SK-N-SH (cell line): ENCODE measurements at regions not wholly inside any gene's neighbourhood (a gene's known extent, or its start where the extent isn't known, plus 50 kb on each side); places are given as distances from the start of the nearest gene placed in this dataset.

Source experiments
- CTCF ChIA-PET: fragments of 300-600, 350-600 bp; formaldehyde crosslinking; extraction: SDS; loops from one replicate; lab custom pipeline; 2021; lab: Yijun Ruan, JAX
- POLR2A ChIA-PET: fragments of 350-600 bp; sonication (Branson Sonifier 250); formaldehyde crosslinking; extraction: SDS; loops from one replicate; lab custom pipeline; 2020; ENCODE audit warnings: antibody characterized with exemption, inconsistent platforms; lab: Yijun Ruan, JAX
- DNase-seq: peaks from one replicate; pipeline ENCODE4 v3.0.0; 2012
- H2AFZ ChIP-seq: fragments of 200-600 bp; sonication (generic); 2 replicates; pipeline ENCODE4 v1.8.1; 2016; ENCODE audit warnings: antibody characterized with exemption, mild to moderate bottlenecking, low read depth
- H3F3A ChIP-seq: fragments of 200-600 bp; sonication (generic); replicated peaks from 2 replicates; pipeline ENCODE3; 2016; ENCODE audit warnings: antibody characterized with exemption, mild to moderate bottlenecking; ENCODE audit not compliant: insufficient read depth
- H3K27ac ChIP-seq, 2 experiments: fragments of 200-500 bp in 1 of 2; fragments of 200-600 bp in 1 of 2; sonication (Bioruptor generic) in 1 of 2; sonication (generic), shearing (Covaris generic) in 1 of 2; 2 replicates each; pipeline versions ENCODE4 v1.5.1 to v1.6.1; 2014 to 2016; ENCODE audit warnings: low read depth in 2 of 2, inconsistent platforms in 1 of 2, low read length in 1 of 2, mild to moderate bottlenecking in 1 of 2, mixed read lengths in 1 of 2
- H3K27me3 ChIP-seq: fragments of 200-600 bp; sonication (generic), shearing (Covaris generic); 2 replicates; pipeline ENCODE4 v1.6.1; 2016; ENCODE audit warnings: mixed run types; ENCODE audit not compliant: insufficient read depth
- H3K36me3 ChIP-seq, 2 experiments: fragments of 200-500 bp in 1 of 2; fragments of 200-600 bp in 1 of 2; sonication (Bioruptor generic) in 1 of 2; sonication (generic) in 1 of 2; replicated peaks in 1 of 2; 2 replicates each; pipeline versions ENCODE3 to v1.5.1; 2014 to 2016; ENCODE audit warnings: low read length in 1 of 2, mild to moderate bottlenecking in 1 of 2; ENCODE audit not compliant: insufficient read depth in 2 of 2, control insufficient read depth in 1 of 2
- H3K4me1 ChIP-seq, 2 experiments: fragments of 200-500 bp in 1 of 2; fragments of 200-600 bp in 1 of 2; sonication (Bioruptor generic) in 1 of 2; sonication (generic), shearing (Covaris generic) in 1 of 2; 2 replicates each; pipeline versions ENCODE4 v1.5.1 to v1.6.1; 2014 to 2016; ENCODE audit warnings: low read depth in 1 of 2, low read length in 1 of 2, mixed run types in 1 of 2; ENCODE audit not compliant: insufficient read depth in 2 of 2, control insufficient read depth in 1 of 2
- H3K4me2 ChIP-seq: fragments of 200-600 bp; sonication (generic), shearing (Covaris generic); 2 replicates; pipeline ENCODE4 v1.6.1; 2017; ENCODE audit warnings: mixed run types
- H3K4me3 ChIP-seq, 2 experiments: fragments of 200-500 bp in 1 of 2; fragments of 200-600 bp in 1 of 2; sonication (Bioruptor generic) in 1 of 2; sonication (generic), shearing (Covaris generic) in 1 of 2; 2 replicates each; pipeline versions ENCODE4 v1.5.1 to v1.8.1; 2014 to 2016; ENCODE audit warnings: low read depth in 2 of 2, inconsistent platforms in 1 of 2, low read length in 1 of 2, mild to moderate bottlenecking in 1 of 2, mixed read lengths in 1 of 2, moderate library complexity in 1 of 2
- H3K79me2 ChIP-seq: fragments of 200-600 bp; sonication (generic); 2 replicates; pipeline ENCODE4 v1.8.1; 2017; ENCODE audit warnings: mild to moderate bottlenecking; ENCODE audit not compliant: insufficient read depth
- H3K9ac ChIP-seq: fragments of 200-600 bp; sonication (generic); 2 replicates; pipeline ENCODE4 v1.6.1; 2017; ENCODE audit warnings: mixed run types
- H3K9me2 ChIP-seq: fragments of 200-600 bp; sonication (generic); 2 replicates; pipeline ENCODE4 v1.6.1; 2017; ENCODE audit warnings: mixed run types
- H3K9me3 ChIP-seq: fragments of 200-600 bp; sonication (generic); 2 replicates; pipeline ENCODE4 v1.6.1; 2017; ENCODE audit warnings: mixed run types, mild to moderate bottlenecking, moderate library complexity
- H4K20me1 ChIP-seq: fragments of 200-600 bp; sonication (generic); 2 replicates; pipeline ENCODE4 v1.6.1; 2017; ENCODE audit warnings: mild to moderate bottlenecking, mixed run types; ENCODE audit not compliant: insufficient read depth
- EP300 ChIP-seq, 2 experiments: IDR thresholded peaks; 2 replicates each; pipeline versions ENCODE4 v1.4.0 to v1.6.1; 2012; ENCODE audit warnings: borderline replicate concordance in 1 of 2, low read depth in 1 of 2, low read length in 1 of 2
- EZH2phosphoT487 ChIP-seq: fragments of 200-600 bp; sonication (generic); IDR thresholded peaks from 2 replicates; pipeline ENCODE4 v1.6.1; 2017; ENCODE audit warnings: low read depth, mixed run types, mild to moderate bottlenecking, antibody characterized with exemption, moderate library complexity, borderline replicate concordance
- FOSL2 ChIP-seq: IDR thresholded peaks from 2 replicates; pipeline ENCODE4 v1.4.0; 2012; ENCODE audit warnings: low read depth, mild to moderate bottlenecking, moderate library complexity, borderline replicate concordance
- FOXM1 ChIP-seq: IDR thresholded peaks from 2 replicates; pipeline ENCODE4 v1.4.0; 2012; ENCODE audit warnings: low read depth, mild to moderate bottlenecking
- GABPA ChIP-seq: IDR thresholded peaks from 2 replicates; pipeline ENCODE4 v1.4.0; 2012; ENCODE audit warnings: low read depth, mild to moderate bottlenecking
- GATA2 ChIP-seq: sonication (generic); formaldehyde crosslinking; IDR thresholded peaks from 2 replicates; pipeline ENCODE4 v1.5.0; 2020; ENCODE audit warnings: mild to moderate bottlenecking, missing genetic modification reagents
- IRF3 ChIP-seq: fragments of 150-350 bp; IDR thresholded peaks from 2 replicates; pipeline ENCODE4 v1.6.1; 2016; ENCODE audit warnings: mild to moderate bottlenecking, low read depth, low read length
- JUND ChIP-seq: IDR thresholded peaks from 2 replicates; pipeline ENCODE4 v1.4.0; 2012
- MAX ChIP-seq: IDR thresholded peaks from 2 replicates; pipeline ENCODE4 v1.4.0; 2012; ENCODE audit warnings: low read depth
- MEF2A ChIP-seq: IDR thresholded peaks from 2 replicates; pipeline ENCODE4 v1.4.0; 2012; ENCODE audit warnings: low read depth, borderline replicate concordance
- MXI1 ChIP-seq: IDR thresholded peaks from 2 replicates; pipeline ENCODE4 v1.6.1; 2012; ENCODE audit warnings: mild to moderate bottlenecking, low read depth, low read length, improper control_type of control experiment
- NFIC ChIP-seq: IDR thresholded peaks from 2 replicates; pipeline ENCODE4 v1.4.0; 2012; ENCODE audit warnings: borderline replicate concordance
- POLR2AphosphoS5 ChIP-seq: IDR thresholded peaks from 2 replicates; pipeline ENCODE4 v1.6.1; 2012; ENCODE audit warnings: low read depth, low read length
- RAD21 ChIP-seq: IDR thresholded peaks from 2 replicates; pipeline ENCODE4 v1.6.1; 2012; ENCODE audit warnings: mild to moderate bottlenecking, low read length
- RFX5 ChIP-seq: IDR thresholded peaks from 2 replicates; pipeline ENCODE4 v1.6.1; 2012; ENCODE audit warnings: mild to moderate bottlenecking, improper control_type of control experiment, low read length
- SIN3A ChIP-seq: IDR thresholded peaks from 2 replicates; pipeline ENCODE4 v1.6.1; 2012; ENCODE audit warnings: low read depth, mild to moderate bottlenecking, low read length, moderate library complexity, borderline replicate concordance
- SMC3 ChIP-seq: IDR thresholded peaks from 2 replicates; pipeline ENCODE4 v1.6.1; 2012; ENCODE audit warnings: low read depth, low read length, improper control_type of control experiment
- TAF1 ChIP-seq: IDR thresholded peaks from 2 replicates; pipeline ENCODE4 v1.6.1; 2012; ENCODE audit warnings: low read depth, mild to moderate bottlenecking, low read length, moderate library complexity, borderline replicate concordance
- TCF12 ChIP-seq: IDR thresholded peaks from 2 replicates; pipeline ENCODE4 v1.4.0; 2012
- YY1 ChIP-seq: IDR thresholded peaks from 2 replicates; pipeline ENCODE4 v1.4.0; 2012; ENCODE audit warnings: low read depth, mild to moderate bottlenecking
- ZBTB33 ChIP-seq: IDR thresholded peaks from 2 replicates; pipeline ENCODE4 v1.4.0; 2012; ENCODE audit warnings: low read depth, borderline replicate concordance
- WGBS: methylation state at CpG from one replicate; pipeline ENCODE4 v1.1.6; 2017; ENCODE audit warnings: low lambda C conversion rate; 5-methylcytosine and 5-hydroxymethylcytosine counted together

GRCh38 chr1:231108516-231109302 is 53.1 kb upstream of the TRIM67 start:
- H3K27ac ChIP-seq: no peak overlapping the region
- H3K4me1 ChIP-seq: peaks cover 5 to 17% of the 10 kb centered on the region in 2 experiments; a peak in 3 of 4 replicates
- no peaks in the 10 kb centered on the region for H3K9me3 ChIP-seq
- no peaks in the 10 kb centered on the region for H4K20me1 ChIP-seq
- no peak overlapping the region for H3K4me2 ChIP-seq
- H3K9ac ChIP-seq: no peak overlapping the region
- no peaks in the 10 kb centered on the region for H3K36me3 ChIP-seq
- H3K79me2 ChIP-seq: no peaks in the 10 kb centered on the region
- POLR2A ChIA-PET: no interaction called here
- WGBS: 57% methylated on average over 7 of the region's 7 CpGs
- no peaks in the 10 kb centered on the region for H3F3A ChIP-seq
- no peaks in the 10 kb centered on the region for H3K9me2 ChIP-seq
- TF ChIP-seq RFX5 (no peak), EP300 (IDR thresholded peaks at IDR 0.05; ENCODE audit: borderline replicate concordance in 1 of 2, low read depth in 1 of 2, low read length in 1 of 2) (no peak), ZBTB33 (no peak), TCF12 (no peak), GABPA (no peak), TAF1 (no peak), GATA2 (no peak)
- H2AFZ ChIP-seq: no peak overlapping the region
- H3K27me3 ChIP-seq: no peaks in the 10 kb centered on the region
- CTCF ChIA-PET: no interaction called here
- DNase-seq: no peak
- no peak overlapping the region for H3K4me3 ChIP-seq

GRCh38 chr1:231107600-231108326 is 54.1 kb upstream of the TRIM67 start:
- TF ChIP-seq FOSL2: no peak
- no peak for TF ChIP-seq JUND
- no peak for TF ChIP-seq SIN3A
- TF ChIP-seq MAX: no peak
- no peak for TF ChIP-seq EZH2phosphoT487
- no peak for TF ChIP-seq MXI1
- TF ChIP-seq YY1: no peak
- no peak for TF ChIP-seq ZBTB33
- TF ChIP-seq FOXM1: no peak
- TF ChIP-seq NFIC: no peak
- TF ChIP-seq IRF3: no peak
- no peak for TF ChIP-seq MEF2A
- no peak for TF ChIP-seq TCF12
- no peak for TF ChIP-seq POLR2AphosphoS5
- TF ChIP-seq SMC3: no peak
- TF ChIP-seq TAF1: no peak
- TF ChIP-seq RAD21: no peak
- Histone ChIP-seq H4K20me1 (no peaks in the 10 kb centered on the region), H3K27ac (no peak overlapping the region), H2AFZ (no peak overlapping the region), H3K27me3 (no peaks in the 10 kb centered on the region), H3K36me3 (no peaks in the 10 kb centered on the region), H3F3A (no peaks in the 10 kb centered on the region), H3K9me3 (no peaks in the 10 kb centered on the region), H3K79me2 (no peaks in the 10 kb centered on the region), H3K4me2 (no peak overlapping the region), H3K4me3 (no peak overlapping the region), H3K9me2 (no peaks in the 10 kb centered on the region), H3K4me1 (peaks cover 5 to 17% of the 10 kb centered on the region in 2 experiments; a peak in 3 of 4 replicates), H3K9ac (no peak overlapping the region)
- ChIA-PET POLR2A (no interaction called here), CTCF (no interaction called here)
- DNase-seq: no peak
- WGBS: 57% methylated on average over 11 of the region's 12 CpGs
